Smooth muscle cell (in vitro differentiated cells): ENCODE measurements at regions not wholly inside any gene's neighbourhood (a gene's known extent, or its start where the extent isn't known, plus 50 kb on each side); places are given as distances from the start of the nearest gene placed in this dataset.

ENCODE experiments used
- DNase-seq: peaks from one replicate; lab custom pipeline; 2025; ENCODE audit not compliant: unreplicated experiment; lab: John Stamatoyannopoulos, UW
- H2AFZ ChIP-seq: fragments of 200-600 bp; sonication (generic); 2 replicates; pipeline ENCODE4 v1.6.0; 2016; ENCODE audit warnings: antibody characterized with exemption, low read depth, mild to moderate bottlenecking
- H3F3A ChIP-seq: fragments of 200-600 bp; sonication (generic); 2 replicates; pipeline ENCODE4 v1.6.0; 2017; ENCODE audit warnings: antibody characterized with exemption, low read depth
- H3K27ac ChIP-seq: fragments of 200-600 bp; sonication (generic); 2 replicates; pipeline ENCODE4 v1.5.1; 2016; ENCODE audit warnings: low read depth, mild to moderate bottlenecking
- H3K27me3 ChIP-seq: fragments of 200-600 bp; sonication (generic); 2 replicates; pipeline ENCODE4 v1.6.1; 2016; ENCODE audit warnings: low read depth, mild to moderate bottlenecking
- H3K36me3 ChIP-seq: fragments of 200-600 bp; sonication (generic); 2 replicates; pipeline ENCODE4 v1.5.1; 2016; ENCODE audit warnings: low read depth
- H3K4me1 ChIP-seq: fragments of 200-600 bp; sonication (generic); 2 replicates; pipeline ENCODE4 v1.5.1; 2016; ENCODE audit warnings: low read depth
- H3K4me2 ChIP-seq: fragments of 200-600 bp; sonication (generic); 2 replicates; pipeline ENCODE4 v1.6.0; 2016; ENCODE audit warnings: mild to moderate bottlenecking
- H3K4me3 ChIP-seq: fragments of 200-600 bp; sonication (generic); 2 replicates; pipeline ENCODE4 v1.5.1; 2016; ENCODE audit warnings: mild to moderate bottlenecking
- H3K79me2 ChIP-seq: fragments of 200-600 bp; sonication (generic); 2 replicates; pipeline ENCODE4 v1.6.0; 2016; ENCODE audit warnings: low read depth, mild to moderate bottlenecking
- H3K9ac ChIP-seq: fragments of 200-600 bp; sonication (generic); 2 replicates; pipeline ENCODE4 v1.6.0; 2016; ENCODE audit warnings: low read depth
- H3K9me3 ChIP-seq: fragments of 200-600 bp; sonication (generic); replicated peaks from 2 replicates; pipeline ENCODE4 v1.5.1; 2016; ENCODE audit warnings: low read depth
- H4K20me1 ChIP-seq: fragments of 200-600 bp; sonication (generic); 2 replicates; pipeline ENCODE4 v1.6.0; 2016; ENCODE audit warnings: low read depth
- CTCF ChIP-seq: fragments of 200-600 bp; sonication (generic); IDR thresholded peaks from 2 replicates; pipeline ENCODE4 v1.5.1; 2017; ENCODE audit warnings: borderline replicate concordance, mild to moderate bottlenecking, antibody characterized with exemption; ENCODE audit not compliant: insufficient read depth, poor library complexity, severe bottlenecking
- WGBS: methylation state at CpG from one replicate; pipeline ENCODE4 v1.1.7; 2016; ENCODE audit warnings: low lambda C conversion rate; 5-methylcytosine and 5-hydroxymethylcytosine counted together

DNA sequence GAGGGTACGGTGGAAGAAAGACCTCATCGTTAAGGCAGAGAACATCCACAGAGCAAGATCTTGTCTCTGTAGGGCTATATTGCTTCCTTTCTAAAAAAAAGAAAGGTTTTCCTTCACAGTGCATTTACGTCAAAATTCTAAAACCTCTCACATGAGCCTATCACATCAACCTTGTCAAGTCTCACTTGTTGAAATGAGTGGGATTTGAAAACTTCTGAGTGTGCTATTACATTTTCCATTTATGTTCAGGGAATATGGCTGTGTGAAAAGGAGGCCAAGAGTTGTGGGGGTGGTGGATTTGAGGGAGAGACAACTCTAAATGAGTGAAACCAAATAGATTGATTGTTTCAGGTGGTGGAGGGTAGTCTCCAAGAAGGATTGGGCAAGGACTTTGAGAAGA is 147.1 kb upstream of the MPDZ start:
- no peak for TF ChIP-seq CTCF
- no peak overlapping the region for H3K4me2 ChIP-seq
- WGBS, result 82% methylated on average over 3 of the region's 3 CpGs

GRCh38 chr9:13424872-13425271 is 145.4 kb upstream of the MPDZ start:
- Histone ChIP-seq H3K4me1 (no peaks in the 10 kb centered on the region), H3K27me3 (no peaks in the 10 kb centered on the region), H3K9ac (no peak overlapping the region), H4K20me1 (no peaks in the 10 kb centered on the region), H3K27ac (no peak overlapping the region), H3K4me2 (no peak overlapping the region), H3K79me2 (no peaks in the 10 kb centered on the region), H3K9me3 (no peaks in the 10 kb centered on the region), H3K36me3 (no peaks in the 10 kb centered on the region), H3K4me3 (no peak overlapping the region), H2AFZ (no peak overlapping the region), H3F3A (no peaks in the 10 kb centered on the region)
- 92% methylated on average over 4 of the region's 4 CpGs for WGBS
- DNase-seq, result no peak
- TF ChIP-seq CTCF, result no peak

More for the DNA sequence above, 147.1 kb upstream of the MPDZ start:
- no peak for DNase-seq
- Histone ChIP-seq H3K27ac (no peak overlapping the region), H3F3A (no peaks in the 10 kb centered on the region), H4K20me1 (no peaks in the 10 kb centered on the region), H3K9ac (no peak overlapping the region), H2AFZ (no peak overlapping the region), H3K9me3 (no peaks in the 10 kb centered on the region), H3K79me2 (no peaks in the 10 kb centered on the region), H3K27me3 (no peaks in the 10 kb centered on the region), H3K4me1 (no peaks in the 10 kb centered on the region), H3K4me3 (no peak overlapping the region), H3K36me3 (no peaks in the 10 kb centered on the region)

GRCh38 chr9:13424204-13424603 is 144.7 kb upstream of the MPDZ start:
- H3K4me2 ChIP-seq, result no peak overlapping the region
- TF ChIP-seq CTCF, result no peak
- WGBS, result 90% methylated on average over 6 of the region's 6 CpGs

DNA sequence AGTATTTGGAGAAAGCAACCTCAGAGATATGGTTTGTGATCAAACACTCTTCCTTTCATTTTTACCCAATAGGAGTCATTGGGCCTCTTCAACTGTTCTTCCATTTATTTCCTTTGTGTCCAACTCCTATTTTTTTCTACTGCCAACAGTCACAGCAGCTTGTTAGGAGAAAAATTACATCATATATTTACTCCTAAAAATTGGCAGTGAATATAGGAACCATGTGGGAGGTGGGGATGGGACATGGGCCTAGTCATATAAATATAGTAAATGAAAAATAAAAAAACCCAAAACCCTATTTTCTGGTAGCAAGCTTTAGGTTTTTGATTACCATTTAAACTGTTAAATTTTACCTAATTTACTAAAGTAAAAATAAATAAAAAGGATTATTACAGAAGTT is 134.9 kb upstream of the MPDZ start:
- no peak for DNase-seq
- H3K4me1 ChIP-seq, result no peaks in the 10 kb centered on the region
- H4K20me1 ChIP-seq, result no peaks in the 10 kb centered on the region
- no peaks in the 10 kb centered on the region for H3K27me3 ChIP-seq
- H3K9ac ChIP-seq, result no peak overlapping the region
- no peak for TF ChIP-seq CTCF
- H3K79me2 ChIP-seq, result no peaks in the 10 kb centered on the region
- H3K36me3 ChIP-seq, result no peaks in the 10 kb centered on the region
- H2AFZ ChIP-seq, result no peak overlapping the region
- H3K4me2 ChIP-seq, result no peak overlapping the region
- no peaks in the 10 kb centered on the region for H3F3A ChIP-seq
- H3K9me3 ChIP-seq, result no peaks in the 10 kb centered on the region
- H3K4me3 ChIP-seq, result no peak overlapping the region
- no peak overlapping the region for H3K27ac ChIP-seq

More at GRCh38 chr9:13424204-13424603, 144.7 kb upstream of the MPDZ start:
- no peaks in the 10 kb centered on the region for H3K36me3 ChIP-seq
- H3K79me2 ChIP-seq, result no peaks in the 10 kb centered on the region
- H3K27me3 ChIP-seq, result no peaks in the 10 kb centered on the region
- no peak overlapping the region for H3K9ac ChIP-seq
- H3K4me1 ChIP-seq, result no peaks in the 10 kb centered on the region
- no peak overlapping the region for H2AFZ ChIP-seq
- no peaks in the 10 kb centered on the region for H4K20me1 ChIP-seq
- no peaks in the 10 kb centered on the region for H3F3A ChIP-seq
- no peaks in the 10 kb centered on the region for H3K9me3 ChIP-seq
- no peak for DNase-seq
- H3K4me3 ChIP-seq, result no peak overlapping the region
- H3K27ac ChIP-seq, result no peak overlapping the region
